Hematopoietic multipotent progenitor cell treated with erythropoietin and hydrocortisone succinate and interleukin-3 and kit ligand, for 17 days (in vitro differentiated cells): ENCODE measurements at regions not wholly inside any gene's neighbourhood (a gene's known extent, or its start where the extent isn't known, plus 50 kb on each side); places are given as distances from the start of the nearest gene placed in this dataset.
A peak's percentile ranks its signal among the peaks of the same experiment; 100 is the strongest.

Experiments used
- DNase-seq: peaks from one replicate; pipeline ENCODE4 v3.0.0-alpha.2; 2015; ENCODE audit warnings: low spot score

DNA sequence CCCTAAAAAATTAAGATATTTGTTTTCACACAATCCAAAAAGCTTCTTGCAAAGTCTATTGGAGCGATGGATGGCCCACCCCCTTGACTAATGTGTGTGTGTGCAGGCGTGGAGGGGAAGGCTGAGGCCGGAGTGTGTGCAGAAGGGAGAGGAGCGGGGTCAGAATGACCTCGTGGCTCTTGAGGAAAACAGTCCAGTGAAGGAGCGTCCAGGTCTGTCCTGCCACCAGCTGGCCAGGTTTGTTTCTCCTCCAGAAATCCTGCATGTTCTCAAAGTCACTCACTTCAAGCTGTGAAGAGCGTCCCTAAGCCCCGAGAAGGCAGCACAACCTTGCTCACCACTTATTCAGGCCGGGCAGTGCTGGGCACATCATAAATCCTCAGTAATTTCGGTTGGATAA lies 69.5 kb upstream of the SSX2IP start:
- DNase-seq, result no peak

DNA sequence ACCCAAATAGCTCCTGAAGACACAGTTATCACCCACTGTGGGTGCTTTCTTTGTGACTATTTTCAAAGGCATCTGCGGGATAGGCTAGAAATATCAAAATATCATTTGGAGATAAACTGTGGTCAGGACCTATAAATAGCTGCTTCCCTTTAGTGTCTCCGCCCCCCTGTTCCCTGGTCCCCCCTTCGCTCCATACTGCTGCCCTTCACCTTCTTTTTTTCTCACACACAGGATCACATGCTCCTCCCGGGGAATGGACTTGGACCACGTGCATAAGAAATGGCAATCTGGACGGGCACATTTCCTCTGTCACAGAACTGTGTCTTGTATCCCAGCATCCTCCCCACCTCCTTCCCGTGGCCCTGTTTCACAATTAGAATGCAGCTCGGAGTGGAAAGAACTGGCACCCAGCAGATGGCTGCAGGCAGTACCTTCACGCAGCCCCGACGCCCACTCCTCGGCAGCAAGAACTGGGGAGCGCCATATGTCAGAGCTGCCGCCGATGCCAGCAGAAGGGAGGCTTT lies 68.8 kb upstream of the SSX2IP start:
- DNase-seq, result no peak

DNA sequence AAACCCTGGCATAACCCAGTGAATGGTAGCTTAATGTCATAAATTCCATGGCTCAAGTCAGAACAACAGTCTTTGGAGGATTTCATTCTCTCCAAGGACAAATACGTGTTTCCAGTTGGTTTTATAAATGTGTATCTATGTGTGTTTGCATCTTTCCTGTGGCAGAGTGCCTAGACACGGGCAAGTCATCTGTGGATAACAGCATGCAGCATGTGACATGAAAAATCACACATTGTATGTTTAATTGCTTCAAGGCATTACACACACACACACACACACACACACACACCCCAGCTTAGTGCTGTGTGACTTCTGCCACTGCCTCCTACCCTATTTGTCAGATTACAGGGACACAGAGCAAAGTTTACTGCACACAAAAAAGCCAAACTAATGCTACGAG lies 68.2 kb upstream of the SSX2IP start:
- no peak for DNase-seq

DNA sequence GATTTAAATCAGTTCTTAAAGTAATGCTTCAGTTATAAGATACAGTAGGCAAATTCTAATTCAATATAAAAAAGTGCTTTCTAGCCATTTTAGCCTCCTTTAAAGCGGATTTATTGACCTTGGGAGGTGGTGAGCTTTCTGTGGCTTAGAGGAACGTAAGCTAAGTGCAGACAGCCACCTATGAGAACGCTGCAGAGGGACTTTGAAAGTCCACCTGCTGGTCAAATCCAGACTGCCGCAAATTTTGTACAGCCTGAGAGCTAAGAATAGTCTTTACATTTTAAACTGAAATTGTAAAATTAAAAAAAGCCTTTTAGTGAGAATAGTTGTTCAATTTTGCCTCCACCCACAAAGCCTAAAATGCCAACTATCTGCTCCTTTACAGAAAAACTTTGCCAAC lies 67.0 kb upstream of the SSX2IP start:
- no peak for DNase-seq

DNA sequence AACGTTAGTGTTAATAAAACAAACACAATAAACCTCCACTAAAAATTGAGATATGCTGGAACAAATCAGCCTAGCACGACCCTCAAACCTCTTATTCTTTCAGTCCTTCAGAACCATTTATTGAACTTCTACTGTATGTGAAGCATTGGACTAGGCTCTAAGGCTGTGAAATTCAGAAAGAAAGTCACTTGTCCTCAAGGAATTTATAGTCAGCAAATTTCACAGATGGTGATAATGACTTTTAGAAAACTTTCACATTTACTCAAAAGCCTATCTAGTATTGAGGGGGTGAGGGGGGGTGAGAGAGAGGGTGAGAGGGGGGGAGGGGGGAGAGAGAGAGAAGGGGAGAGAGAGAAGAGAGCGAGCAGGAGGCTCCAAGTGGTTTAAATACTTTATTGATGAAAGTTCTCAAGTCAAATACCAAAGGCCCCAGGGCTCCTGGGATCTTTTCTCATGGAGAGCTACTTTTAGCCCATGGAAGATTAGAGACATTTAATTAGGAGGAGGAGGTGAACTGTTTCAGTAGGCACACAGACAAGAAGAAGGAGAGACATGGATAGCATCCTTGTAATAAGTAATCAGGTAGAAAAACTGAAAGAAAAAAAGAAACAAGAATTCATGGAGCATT lies 66.3 kb upstream of the SSX2IP start:
- DNase-seq, result no peak

DNA sequence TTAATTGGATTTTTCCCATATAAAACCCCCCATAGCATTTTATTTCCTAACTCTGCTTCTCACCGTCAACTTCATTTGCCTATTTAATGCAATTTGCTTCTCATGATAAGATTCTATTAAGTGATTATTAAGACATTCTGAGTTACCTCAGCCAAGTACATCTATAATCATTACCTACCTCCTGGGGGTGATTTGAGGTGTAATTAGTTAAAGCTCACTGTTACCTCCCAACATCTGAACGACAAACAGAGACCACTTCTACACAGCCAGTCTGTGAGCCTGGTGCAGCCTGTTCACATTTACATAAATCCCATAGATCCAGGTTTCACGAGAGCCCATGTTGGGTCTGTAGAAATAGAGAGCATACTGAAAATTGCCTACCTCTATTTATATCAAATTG lies 65.7 kb upstream of the SSX2IP start:
- no peak for DNase-seq

DNA sequence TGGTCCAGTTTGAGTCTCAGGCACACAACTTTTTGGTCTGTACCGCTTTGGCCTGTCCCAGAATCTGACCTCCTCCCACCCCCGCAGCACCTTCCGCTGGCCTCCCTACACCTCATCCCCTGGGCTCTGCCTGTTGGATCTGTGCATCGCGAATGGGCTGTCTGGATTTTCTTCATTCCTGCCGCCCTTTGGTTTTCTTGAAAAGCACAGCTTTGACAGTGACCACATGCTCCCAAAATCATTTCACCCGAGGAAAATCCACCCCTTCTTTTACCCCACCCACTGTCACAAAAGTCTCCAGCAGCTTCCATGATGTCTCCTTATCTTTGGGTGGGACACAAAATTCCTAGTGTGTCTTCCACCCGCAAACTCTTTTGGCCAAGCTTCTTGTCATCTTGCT lies 65.0 kb upstream of the SSX2IP start:
- DNase-seq, result no peak

DNA sequence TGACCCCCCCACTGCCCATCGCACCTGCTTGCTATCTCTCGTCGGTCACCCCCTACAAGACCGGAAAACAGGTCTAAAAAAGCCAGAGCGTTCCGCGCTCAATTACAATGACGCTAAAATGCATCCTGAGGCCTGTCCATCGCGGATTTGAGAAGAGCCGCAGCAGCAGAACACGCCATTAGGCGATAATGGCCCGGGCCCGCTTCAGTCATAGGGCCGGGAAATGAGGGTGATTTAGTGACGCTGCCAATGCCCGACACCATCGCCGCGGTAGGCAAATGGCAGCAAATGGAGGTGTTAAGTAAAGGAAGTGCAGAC lies 64.1 kb upstream of the SSX2IP start:
- no peak for DNase-seq

DNA sequence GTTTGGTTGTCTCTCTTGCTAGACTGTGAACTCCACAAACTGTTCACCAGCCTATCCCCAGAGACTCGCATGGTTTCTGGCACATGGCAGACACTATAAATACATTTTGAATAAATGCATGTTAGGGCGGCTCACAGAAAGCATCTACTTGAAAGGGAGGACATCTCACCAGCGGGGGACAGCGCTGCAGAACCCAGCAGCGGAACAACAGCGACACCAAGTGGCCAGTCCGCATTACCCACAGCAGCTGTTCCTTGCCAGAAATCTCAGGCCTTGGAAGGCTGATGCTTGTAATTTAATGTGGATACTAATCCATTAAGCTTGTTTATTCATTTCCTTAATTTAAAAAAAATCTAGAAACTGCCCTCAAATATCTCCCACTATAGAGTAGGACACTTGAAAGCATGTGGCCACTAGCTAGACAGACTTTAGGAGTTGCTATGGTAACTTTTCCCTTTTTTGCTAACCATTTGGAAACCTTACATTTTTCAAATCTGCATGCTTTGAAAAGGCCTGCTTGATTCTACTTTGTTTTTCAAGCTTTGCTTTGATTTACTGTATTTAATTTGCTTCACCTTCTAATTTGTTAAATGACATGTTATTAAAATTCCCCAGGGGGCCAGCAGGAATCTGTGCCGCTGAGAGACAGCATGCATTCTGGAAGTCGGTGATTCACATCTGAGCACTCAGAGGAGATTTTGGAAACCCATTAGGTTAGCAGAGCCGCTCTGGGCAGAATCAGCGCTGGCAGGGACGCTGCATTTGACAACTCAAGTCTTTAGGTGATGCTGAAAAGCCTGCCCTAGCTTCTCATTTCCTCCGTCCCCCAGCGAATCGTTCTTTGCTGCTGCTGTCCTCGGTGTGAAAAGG lies 63.5 kb upstream of the SSX2IP start:
- peak; percentile 68 for DNase-seq

DNA sequence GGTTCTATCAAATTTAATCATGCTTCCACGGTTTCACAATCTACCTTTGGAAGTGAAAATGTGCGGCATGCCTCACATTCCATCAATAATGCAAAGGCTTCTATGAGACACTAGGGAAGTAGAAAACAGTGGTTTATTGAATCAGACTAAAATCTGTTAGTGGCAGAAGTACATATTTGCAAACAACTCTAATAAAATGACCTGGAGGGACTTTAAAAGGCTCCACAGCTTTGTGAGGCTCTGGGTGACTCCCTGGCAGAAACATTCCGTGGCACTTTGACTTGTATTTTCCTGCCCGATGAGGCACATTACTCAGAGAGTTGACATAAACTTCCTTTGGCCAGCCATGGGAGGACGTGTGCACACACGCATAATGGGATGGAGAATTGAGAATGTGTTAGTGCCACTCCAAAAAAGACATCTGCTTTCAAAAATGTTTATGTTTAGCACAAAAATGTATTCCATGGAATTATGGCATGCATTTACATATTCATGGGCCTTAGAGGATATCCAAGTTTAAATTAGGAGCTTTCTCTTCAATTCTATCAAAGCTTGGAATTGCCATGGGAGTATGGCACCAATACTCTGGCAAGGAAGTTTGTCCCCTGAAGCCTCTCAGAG lies 60.0 kb upstream of the SSX2IP start:
- no peak for DNase-seq

DNA sequence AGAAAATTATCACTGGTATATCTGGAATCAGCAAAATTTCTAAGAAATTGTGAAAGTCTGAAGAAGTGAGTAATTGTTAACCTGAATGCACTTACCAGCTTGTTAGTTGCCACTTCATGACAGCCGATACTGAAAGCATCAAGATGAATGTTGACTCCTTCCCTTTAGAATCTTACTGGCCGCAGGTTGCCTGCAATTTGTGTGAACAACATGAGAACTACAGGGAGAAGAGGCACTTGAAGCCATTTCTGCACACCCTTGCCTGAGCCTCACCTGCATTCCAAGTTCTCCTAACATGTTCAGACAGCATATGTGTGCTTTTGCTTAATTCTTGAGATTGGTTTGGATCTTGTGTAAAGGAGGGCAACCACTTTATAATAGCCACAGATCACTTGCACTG lies 59.2 kb upstream of the SSX2IP start:
- no peak for DNase-seq

DNA sequence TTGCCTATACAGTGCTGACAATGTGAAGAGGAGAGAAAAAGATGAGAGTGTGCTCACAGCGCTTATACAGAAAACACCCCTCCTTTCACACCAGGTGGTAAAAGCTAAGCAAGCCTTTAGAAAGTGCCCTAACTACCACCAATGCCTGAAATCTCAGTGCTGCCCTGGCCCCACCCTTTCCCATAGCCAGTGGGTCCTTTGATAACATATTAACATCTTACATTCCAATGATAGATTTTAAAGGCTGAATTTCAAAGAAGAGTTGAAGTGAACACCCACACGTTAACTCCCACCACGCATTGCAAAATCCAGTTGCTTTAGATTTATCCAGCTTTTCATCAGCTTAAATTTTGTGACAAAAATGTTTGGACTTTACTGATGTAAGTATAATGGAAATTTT lies 58.1 kb upstream of the SSX2IP start:
- DNase-seq, result no peak

DNA sequence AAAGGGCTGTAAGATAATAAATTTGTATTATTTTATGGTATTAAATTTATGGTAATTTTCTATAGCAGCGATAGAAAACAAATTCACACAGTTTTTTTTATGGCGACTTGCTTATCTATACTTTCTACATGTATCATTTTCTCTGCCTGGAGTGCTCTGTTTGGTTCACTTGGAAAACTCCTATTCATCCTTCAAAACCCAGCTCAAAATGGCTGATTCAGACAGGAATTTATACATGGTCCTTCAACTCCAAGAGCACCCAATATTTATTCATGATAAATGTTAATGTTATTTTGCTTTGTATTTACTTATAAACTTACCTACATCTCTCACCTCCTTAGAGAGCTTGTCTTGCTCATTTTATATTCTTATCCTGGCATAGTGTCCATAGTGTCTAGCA lies 55.6 kb upstream of the SSX2IP start:
- no peak for DNase-seq

DNA sequence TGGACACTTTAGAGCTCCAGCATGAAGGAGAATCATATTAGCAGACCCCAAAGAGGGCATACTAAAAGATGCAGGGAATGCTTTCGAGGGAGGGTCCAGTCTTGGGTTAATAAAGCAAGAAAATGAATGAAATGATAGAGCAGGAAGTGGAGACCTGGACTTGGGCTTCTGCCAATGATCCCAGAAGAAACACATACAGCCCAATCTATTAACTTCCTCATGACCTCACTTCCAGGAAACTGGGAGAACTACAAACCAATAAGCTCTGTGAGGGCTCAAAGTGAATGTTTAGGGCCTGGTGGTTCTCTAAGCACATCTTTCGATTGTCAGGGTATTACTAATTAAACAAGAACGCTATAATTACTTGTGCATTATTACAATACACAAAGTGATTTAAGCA lies 53.6 kb upstream of the SSX2IP start:
- DNase-seq, result no peak

DNA sequence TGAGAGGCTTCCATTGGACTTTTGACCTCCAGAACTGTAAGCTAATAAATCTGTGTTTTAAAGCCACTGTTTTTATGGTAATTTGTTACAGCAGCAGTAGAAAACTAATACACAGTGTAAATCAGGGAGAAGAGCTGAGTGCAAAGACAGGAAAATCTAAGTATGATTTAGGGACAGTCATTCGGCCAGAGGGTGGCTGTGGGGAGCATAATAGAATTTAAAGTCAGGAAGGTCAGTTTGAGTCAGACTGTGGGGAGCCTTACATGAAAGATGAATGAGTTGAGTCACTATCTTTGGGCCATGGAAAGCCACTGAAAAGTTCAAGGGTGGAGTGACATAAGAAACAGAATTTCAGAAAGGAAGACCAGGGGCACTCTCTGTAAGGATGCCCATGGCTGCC lies 52.4 kb upstream of the SSX2IP start:
- no peak for DNase-seq

DNA sequence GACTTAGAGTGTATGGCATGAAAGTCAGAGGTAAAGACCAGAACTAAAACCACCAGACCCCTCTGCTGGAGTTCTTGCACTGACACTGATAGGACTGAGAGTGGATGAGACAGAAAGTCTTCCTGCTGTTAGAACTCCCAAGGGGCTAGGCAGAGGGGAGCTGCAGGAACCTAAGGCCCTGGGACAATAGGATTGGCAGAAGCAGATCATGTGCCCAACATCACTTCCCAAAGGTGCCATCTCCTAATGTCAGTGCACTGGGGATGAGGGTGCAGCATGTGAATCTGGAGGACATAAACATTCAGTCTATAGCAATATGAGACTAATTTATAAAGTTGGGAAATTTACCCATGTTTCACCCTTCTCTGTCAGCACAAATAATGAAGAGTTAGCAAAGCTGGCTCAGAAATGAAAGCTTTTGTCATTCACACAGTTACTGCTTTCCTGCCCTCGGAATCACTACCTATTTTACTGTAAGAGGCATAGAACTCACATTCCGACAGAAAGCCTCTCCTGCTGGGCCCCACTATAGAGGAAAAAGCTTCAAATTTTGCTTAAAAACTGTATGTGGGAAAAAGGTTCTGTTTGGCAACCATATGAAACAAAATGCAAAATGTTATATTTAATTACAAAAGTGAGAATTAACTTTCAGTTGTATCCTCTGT lies 49.9 kb upstream of the SSX2IP start:
- no peak for DNase-seq
